ENCODE measurements at regions not wholly inside any gene's neighbourhood (a gene's known extent, or its start where the extent isn't known, plus 50 kb on each side); places are given as distances from the start of the nearest gene placed in this dataset.
"Not testable (repeated sequence)": the region's sequence is repeated elsewhere in the genome, so short reads cannot be mapped to it uniquely, and the experiment has no call there.

GRCh38 chr7:150003973-150004372 lies 130.2 kb downstream of the ATP6V0E2 start:
- TF ChIP-seq CTCF, POLR2A (IDR thresholded peaks at IDR 0.05): not testable (repeated sequence)

Data from right lobe of liver (tissue), 4 donors.